ENCODE measurements at regions not wholly inside any gene's neighbourhood (a gene's known extent, or its start where the extent isn't known, plus 50 kb on each side); places are given as distances from the start of the nearest gene placed in this dataset.
"Not testable (repeated sequence)": the region's sequence is repeated elsewhere in the genome, so short reads cannot be mapped to it uniquely, and the experiment has no call there.

DNA sequence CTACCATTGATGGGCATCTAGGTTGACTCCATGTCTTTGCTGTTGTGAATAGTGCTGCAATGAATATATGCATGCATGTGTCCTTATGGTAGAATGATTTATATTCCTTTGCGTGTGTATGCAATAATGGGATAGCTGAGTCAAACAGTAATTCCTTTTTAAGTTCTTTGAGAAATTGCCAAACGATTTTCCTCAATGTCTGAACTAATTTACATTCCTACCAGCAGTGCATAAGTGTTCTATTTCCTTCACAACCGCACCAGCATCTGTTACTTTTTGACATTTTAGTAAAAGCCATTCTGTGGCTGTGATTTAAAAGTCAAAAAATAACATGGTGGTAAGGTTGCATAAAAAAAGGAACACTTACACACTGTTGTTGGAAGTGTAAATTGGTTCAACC lies 103.1 kb upstream of the FAM47B start:
- H3K4me1 Mint-ChIP-seq: no peaks in the 10 kb centered on the region
- no peaks in the 10 kb centered on the region for H3K9me3 Mint-ChIP-seq
- H3K27ac Mint-ChIP-seq: no peak overlapping the region
- ChIA-PET CTCF (no interaction called here), POLR2A (no interaction called here)
- no peaks in the 10 kb centered on the region for H3K27me3 Mint-ChIP-seq
- DNase-seq: no peak
- no peak overlapping the region for H3K4me3 Mint-ChIP-seq
- H3K36me3 Mint-ChIP-seq (ENCODE audit: low read depth): no peaks in the 10 kb centered on the region

DNA sequence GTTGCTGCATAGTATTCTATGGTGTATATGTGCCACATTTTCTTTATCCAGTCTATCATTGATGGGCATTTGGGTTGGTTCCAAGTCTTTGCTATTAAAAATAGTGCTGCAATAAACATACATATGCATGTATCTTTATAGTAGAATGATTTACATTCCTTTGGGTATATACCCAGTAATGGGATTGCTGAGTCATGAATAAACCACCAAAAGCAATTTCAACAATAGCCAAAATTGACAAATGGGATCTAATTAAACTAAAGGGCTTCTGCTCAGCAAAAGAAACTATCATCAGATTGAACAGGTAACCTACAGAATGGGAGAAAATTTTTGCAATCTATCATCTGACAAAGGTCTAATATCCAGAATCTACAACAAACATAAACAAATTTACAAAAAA lies 101.4 kb upstream of the FAM47B start:
- H3K9me3 Mint-ChIP-seq; CTCF ChIA-PET; H3K4me3 Mint-ChIP-seq; H3K27me3 Mint-ChIP-seq; DNase-seq; H3K36me3 Mint-ChIP-seq (ENCODE audit: low read depth); POLR2A ChIA-PET; H3K4me1 Mint-ChIP-seq; H3K27ac Mint-ChIP-seq: not testable (repeated sequence)

DNA sequence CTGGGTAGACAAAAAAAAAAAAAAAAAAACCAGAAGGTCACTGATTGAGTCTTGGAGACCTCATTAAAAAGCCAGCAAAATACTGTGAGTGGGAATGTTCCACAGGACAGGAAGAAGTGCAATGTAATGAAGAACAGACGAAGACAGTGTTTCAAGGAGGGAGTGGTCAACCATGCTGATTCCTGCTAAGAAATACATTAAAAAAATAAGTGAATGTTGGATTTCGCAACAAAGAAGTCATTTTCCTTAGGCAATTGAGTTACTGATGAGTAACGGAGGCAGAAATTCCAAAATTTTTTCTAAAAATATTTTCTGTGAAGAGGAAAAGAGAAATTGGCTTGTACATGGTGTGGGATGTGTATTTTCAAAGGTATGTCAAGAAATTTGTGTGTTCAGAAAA lies 94.3 kb upstream of the FAM47B start:
- no peaks in the 10 kb centered on the region for H3K4me1 Mint-ChIP-seq
- H3K27me3 Mint-ChIP-seq: no peaks in the 10 kb centered on the region
- DNase-seq: no peak
- H3K9me3 Mint-ChIP-seq: no peaks in the 10 kb centered on the region
- ChIA-PET CTCF (no interaction called here), POLR2A (no interaction called here)
- no peaks in the 10 kb centered on the region for H3K36me3 Mint-ChIP-seq (ENCODE audit: low read depth)
- H3K4me3 Mint-ChIP-seq: no peak overlapping the region
- H3K27ac Mint-ChIP-seq: no peak overlapping the region

- H3K36me3 Mint-ChIP-seq (ENCODE audit: low read depth): no peaks in the 10 kb centered on the region
- no peaks in the 10 kb centered on the region for H3K9me3 Mint-ChIP-seq
- H3K4me1 Mint-ChIP-seq: no peaks in the 10 kb centered on the region
- ChIA-PET POLR2A (no interaction called here), CTCF (no interaction called here)
- no peak overlapping the region for H3K27ac Mint-ChIP-seq
- H3K4me3 Mint-ChIP-seq: no peak overlapping the region
- DNase-seq: no peak
- H3K27me3 Mint-ChIP-seq: no peaks in the 10 kb centered on the region
These were observed 93.2 kb upstream of the FAM47B start for GRCh38 chrX:34849371-34849770.

GRCh38 chrX:34859191-34859590 lies 83.4 kb upstream of the FAM47B start:
- no peaks in the 10 kb centered on the region for H3K27me3 Mint-ChIP-seq

DNA sequence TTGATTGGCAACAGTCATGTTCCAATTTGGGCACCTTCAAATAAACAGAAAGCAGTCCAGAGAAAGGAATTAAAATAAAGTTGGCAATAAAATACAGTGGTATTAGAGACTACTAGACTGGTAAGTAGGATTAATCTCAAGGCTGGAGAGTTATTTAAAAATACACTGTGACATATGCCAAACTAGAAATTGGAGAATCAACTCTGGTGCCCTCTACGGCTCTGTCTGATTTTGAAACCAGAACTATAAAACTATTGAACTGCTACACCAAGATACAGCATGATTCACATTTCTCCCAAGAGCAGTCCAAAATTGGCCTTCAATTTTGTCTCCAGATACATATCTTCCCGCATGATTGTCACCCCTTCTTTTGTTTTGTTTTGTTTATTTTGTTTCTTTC lies 78.7 kb upstream of the FAM47B start:
- Mint-ChIP-seq H3K27me3 (no peaks in the 10 kb centered on the region), H3K4me1 (no peaks in the 10 kb centered on the region), H3K4me3 (no peak overlapping the region), H3K9me3 (no peaks in the 10 kb centered on the region), H3K27ac (no peak overlapping the region), H3K36me3 (ENCODE audit: low read depth) (no peaks in the 10 kb centered on the region)
- CTCF ChIA-PET: no interaction called here
- no peak for DNase-seq
- POLR2A ChIA-PET: no interaction called here

More at GRCh38 chrX:34859191-34859590, 83.4 kb upstream of the FAM47B start:
- DNase-seq: no peak
- Mint-ChIP-seq H3K4me1 (no peaks in the 10 kb centered on the region), H3K4me3 (no peak overlapping the region), H3K36me3 (ENCODE audit: low read depth) (no peaks in the 10 kb centered on the region), H3K9me3 (no peaks in the 10 kb centered on the region), H3K27ac (no peak overlapping the region)
- POLR2A ChIA-PET: no interaction called here
- CTCF ChIA-PET: no interaction called here

DNA sequence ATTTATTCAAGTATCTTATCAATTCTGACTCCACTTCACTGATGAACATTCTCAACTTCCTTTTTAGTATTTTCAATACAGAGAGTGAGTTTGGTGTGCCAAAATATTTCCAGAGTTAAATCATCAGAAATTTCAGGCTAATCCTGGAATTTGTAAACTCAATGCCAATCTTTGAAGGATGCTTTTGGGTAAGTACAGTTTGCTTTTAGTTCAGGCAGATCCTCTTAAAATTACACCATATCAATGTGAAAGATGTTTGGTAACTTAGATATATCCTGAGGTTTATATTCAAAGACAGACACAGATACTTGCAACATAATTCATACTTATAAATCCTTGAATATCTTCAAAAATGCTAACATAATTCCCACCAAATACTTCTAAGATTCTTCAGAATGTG lies 76.0 kb upstream of the FAM47B start:
- CTCF ChIA-PET: no interaction called here
- no peaks in the 10 kb centered on the region for H3K4me1 Mint-ChIP-seq
- no peak overlapping the region for H3K27ac Mint-ChIP-seq
- H3K9me3 Mint-ChIP-seq: peaks cover 2% of the 10 kb centered on the region
- POLR2A ChIA-PET: no interaction called here
- H3K4me3 Mint-ChIP-seq: no peak overlapping the region
- DNase-seq: no peak
- H3K36me3 Mint-ChIP-seq (ENCODE audit: low read depth): no peaks in the 10 kb centered on the region
- H3K27me3 Mint-ChIP-seq: no peaks in the 10 kb centered on the region

- H3K4me1 Mint-ChIP-seq: no peaks in the 10 kb centered on the region
- no peak for DNase-seq
- no peak overlapping the region for H3K27ac Mint-ChIP-seq
- H3K9me3 Mint-ChIP-seq: peaks cover 7% of the 10 kb centered on the region
- H3K36me3 Mint-ChIP-seq (ENCODE audit: low read depth): no peaks in the 10 kb centered on the region
- H3K27me3 Mint-ChIP-seq: no peaks in the 10 kb centered on the region
- H3K4me3 Mint-ChIP-seq: no peak overlapping the region
- CTCF ChIA-PET: no interaction called here
- POLR2A ChIA-PET: no interaction called here
These were observed 74.0 kb upstream of the FAM47B start for GRCh38 chrX:34868633-34869032.

DNA sequence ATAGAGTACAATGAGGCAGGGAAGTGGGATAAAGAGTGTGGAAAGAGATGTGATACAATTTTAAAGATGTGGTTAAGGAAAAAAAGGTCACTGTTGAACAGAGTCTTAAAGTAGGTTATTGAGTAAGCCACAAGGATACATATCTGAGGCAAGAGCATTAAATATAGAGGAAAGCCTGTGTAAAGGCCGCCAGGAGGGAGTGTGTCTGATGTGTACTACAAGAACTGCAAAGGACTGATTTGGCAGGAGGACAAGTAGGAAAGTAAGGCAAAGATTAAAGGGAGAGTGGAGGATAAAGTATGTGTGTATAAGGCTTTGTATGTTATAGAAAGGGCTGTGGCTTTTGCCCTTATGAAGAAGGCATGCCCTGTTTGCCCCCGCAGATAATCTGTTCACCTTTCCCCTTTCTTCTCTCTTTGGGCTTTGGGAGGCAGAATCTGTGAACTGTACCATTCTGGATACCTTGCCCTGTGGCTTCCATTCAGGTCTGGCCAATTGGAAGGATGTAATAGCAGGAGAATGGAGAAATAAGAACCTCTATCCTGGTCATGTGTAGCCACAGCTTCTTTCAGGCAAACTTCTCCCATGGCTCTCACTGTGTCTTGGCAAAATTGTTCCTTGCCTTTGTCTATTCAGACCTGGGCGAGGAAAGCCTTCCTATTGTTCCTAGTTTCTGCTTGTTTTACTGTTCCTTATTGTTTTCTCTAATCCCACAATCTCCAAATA lies 68.9 kb upstream of the FAM47B start:
- H3K36me3 Mint-ChIP-seq (ENCODE audit: low read depth): no peaks in the 10 kb centered on the region
- no peaks in the 10 kb centered on the region for H3K27me3 Mint-ChIP-seq
- H3K4me1 Mint-ChIP-seq: no peaks in the 10 kb centered on the region
- ChIA-PET POLR2A (no interaction called here), CTCF (no interaction called here)
- H3K27ac Mint-ChIP-seq: no peak overlapping the region
- H3K9me3 Mint-ChIP-seq: peaks cover 7% of the 10 kb centered on the region
- no peak overlapping the region for H3K4me3 Mint-ChIP-seq
- DNase-seq: no peak

DNA sequence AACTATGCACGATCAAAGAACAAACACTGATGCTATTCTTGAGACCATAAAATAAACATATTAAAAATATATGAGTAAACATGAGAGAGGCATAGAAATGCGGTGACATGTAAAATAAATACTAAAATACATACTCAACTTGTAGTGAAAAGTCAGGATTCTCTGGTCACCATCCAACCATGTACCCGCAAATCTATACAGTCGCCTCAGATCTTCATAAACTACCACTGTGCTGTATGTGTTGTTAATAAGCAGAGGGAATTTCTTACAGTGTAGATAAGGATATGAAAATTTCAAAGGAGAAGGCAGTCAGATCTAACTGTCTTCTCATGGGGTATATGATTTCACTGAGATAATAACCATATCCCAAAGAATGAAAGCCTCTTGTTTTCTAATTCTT lies 67.8 kb upstream of the FAM47B start:
- Mint-ChIP-seq H3K27me3 (no peaks in the 10 kb centered on the region), H3K4me1 (no peaks in the 10 kb centered on the region), H3K27ac (no peak overlapping the region), H3K9me3 (peaks cover 5% of the 10 kb centered on the region), H3K4me3 (no peak overlapping the region), H3K36me3 (ENCODE audit: low read depth) (no peaks in the 10 kb centered on the region)
- POLR2A ChIA-PET: no interaction called here
- CTCF ChIA-PET: no interaction called here
- DNase-seq: no peak

- Mint-ChIP-seq H3K4me1 (no peaks in the 10 kb centered on the region), H3K9me3 (peaks cover 5% of the 10 kb centered on the region), H3K4me3 (no peak overlapping the region), H3K36me3 (ENCODE audit: low read depth) (no peaks in the 10 kb centered on the region), H3K27ac (no peak overlapping the region), H3K27me3 (no peaks in the 10 kb centered on the region)
- ChIA-PET POLR2A (no interaction called here), CTCF (no interaction called here)
- DNase-seq: no peak
These were observed 67.4 kb upstream of the FAM47B start for GRCh38 chrX:34875204-34875603.

DNA sequence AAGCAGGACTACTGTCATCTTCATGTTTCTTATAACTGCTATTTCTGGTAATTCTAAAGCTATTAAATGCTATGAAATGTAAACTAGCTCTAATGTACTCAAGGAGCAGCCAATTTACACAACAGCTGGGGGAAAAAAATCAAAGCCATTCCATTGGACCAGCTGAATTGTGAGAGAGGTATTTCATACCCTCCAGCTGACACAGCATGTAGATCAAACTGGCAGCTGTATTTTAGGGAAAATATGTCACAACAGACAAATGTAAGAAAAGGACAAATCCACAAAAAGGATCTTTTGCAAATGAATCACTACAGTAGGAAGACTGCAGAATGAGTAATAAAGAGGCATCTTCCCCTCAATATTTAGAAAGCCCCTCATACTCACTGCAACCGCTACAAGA lies 65.2 kb upstream of the FAM47B start:
- no peak overlapping the region for H3K27ac Mint-ChIP-seq
- ChIA-PET CTCF (no interaction called here), POLR2A (no interaction called here)
- H3K9me3 Mint-ChIP-seq: peaks cover 3% of the 10 kb centered on the region
- no peaks in the 10 kb centered on the region for H3K36me3 Mint-ChIP-seq (ENCODE audit: low read depth)
- no peak for DNase-seq
- H3K27me3 Mint-ChIP-seq: no peaks in the 10 kb centered on the region
- no peak overlapping the region for H3K4me3 Mint-ChIP-seq
- no peaks in the 10 kb centered on the region for H3K4me1 Mint-ChIP-seq

GRCh38 chrX:34879346-34879745 lies 63.2 kb upstream of the FAM47B start:
- POLR2A ChIA-PET: no interaction called here
- no peak for DNase-seq
- H3K27ac Mint-ChIP-seq: no peak overlapping the region
- no peak overlapping the region for H3K4me3 Mint-ChIP-seq
- no peaks in the 10 kb centered on the region for H3K9me3 Mint-ChIP-seq
- H3K27me3 Mint-ChIP-seq: no peaks in the 10 kb centered on the region
- no peaks in the 10 kb centered on the region for H3K4me1 Mint-ChIP-seq
- CTCF ChIA-PET: no interaction called here
- no peaks in the 10 kb centered on the region for H3K36me3 Mint-ChIP-seq (ENCODE audit: low read depth)

GRCh38 chrX:34879886-34880285 lies 62.7 kb upstream of the FAM47B start:
- POLR2A ChIA-PET: no interaction called here
- Mint-ChIP-seq H3K27me3 (no peaks in the 10 kb centered on the region), H3K9me3 (no peaks in the 10 kb centered on the region), H3K4me3 (no peak overlapping the region), H3K36me3 (ENCODE audit: low read depth) (no peaks in the 10 kb centered on the region), H3K4me1 (no peaks in the 10 kb centered on the region), H3K27ac (no peak overlapping the region)
- DNase-seq: no peak
- CTCF ChIA-PET: no interaction called here

All from activated CD4-positive, alpha-beta T cell treated with anti-CD3 and anti-CD28 coated beads, Interleukin-2, amount 10 ng/mL, durations not matched to agents 7 days and 5 days (primary cell).